ENCODE measurements at regions not wholly inside any gene's neighbourhood (a gene's known extent, or its start where the extent isn't known, plus 50 kb on each side); places are given as distances from the start of the nearest gene placed in this dataset.

DNA sequence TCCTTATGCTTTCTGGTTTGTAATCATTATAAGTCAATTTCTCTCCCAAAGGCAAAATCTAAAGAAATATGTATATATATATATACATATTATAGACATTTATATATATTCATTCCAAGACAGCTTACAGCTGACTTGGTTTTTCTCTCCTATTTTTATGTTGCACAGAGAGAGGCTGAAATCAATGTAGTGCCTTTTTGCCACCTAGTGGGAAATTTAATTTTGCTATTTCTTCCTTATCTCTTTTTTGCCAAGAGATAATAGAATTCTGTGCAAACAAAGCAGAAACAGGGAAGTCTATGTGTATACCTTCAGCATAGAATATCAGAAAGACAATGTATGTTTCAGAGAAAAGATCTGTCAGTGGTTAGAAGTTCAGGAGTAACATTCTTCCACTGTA, 186.0 kb upstream of the ANO5 start:
- TF ChIP-seq CTCF (IDR thresholded peaks at IDR 0.05) = no peak
- TF ChIP-seq POLR2A (IDR thresholded peaks at IDR 0.05) = no peak

Measured in tibial nerve (tissue), 3 donors.